ENCODE measurements at regions not wholly inside any gene's neighbourhood (a gene's known extent, or its start where the extent isn't known, plus 50 kb on each side); places are given as distances from the start of the nearest gene placed in this dataset.
"Not testable (repeated sequence)": the region's sequence is repeated elsewhere in the genome, so short reads cannot be mapped to it uniquely, and the experiment has no call there.

DNA sequence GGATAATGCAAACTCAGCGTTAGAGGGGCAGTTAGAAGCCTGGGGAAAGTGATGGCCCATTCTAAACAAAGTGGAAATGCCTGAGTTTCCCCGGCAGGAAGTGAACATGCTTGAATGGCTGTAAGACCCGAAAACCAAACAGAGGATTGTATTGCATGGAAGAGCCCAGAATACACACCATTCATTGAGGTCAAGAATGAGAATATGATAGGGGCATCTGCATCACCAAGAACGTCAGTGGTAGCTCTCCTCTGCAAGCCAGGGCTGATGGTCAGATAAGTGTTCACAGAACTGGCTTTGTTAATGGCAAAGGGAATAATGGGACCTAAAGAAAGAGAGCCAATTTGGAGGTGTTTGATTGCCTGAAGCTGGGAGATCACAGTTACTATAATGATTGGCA lies 663.4 kb downstream of the KHDRBS2 start:
- H3K4me1 Mint-ChIP-seq: peaks cover 4% of the 10 kb centered on the region
- H3K36me3 Mint-ChIP-seq (ENCODE audit: low read depth): no peaks in the 10 kb centered on the region
- no peak overlapping the region for H3K4me3 Mint-ChIP-seq

DNA sequence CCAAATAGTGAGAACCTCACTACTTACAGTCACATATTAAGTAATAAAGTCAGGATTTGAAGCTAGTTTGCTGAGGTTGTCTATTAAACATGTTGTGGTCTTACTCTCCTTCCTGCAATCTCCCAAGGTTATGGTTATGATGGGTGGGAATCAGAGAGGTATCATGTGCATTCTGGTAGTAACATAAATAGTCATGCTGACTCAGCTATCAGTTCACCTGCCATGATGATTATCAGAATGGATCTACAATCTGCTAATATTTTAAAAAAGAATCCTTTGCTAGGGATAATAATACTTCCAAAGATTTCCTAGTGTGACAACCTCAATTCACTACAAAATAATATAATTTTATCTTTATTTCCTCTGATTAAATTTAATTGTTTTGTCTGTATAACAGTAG lies 671.9 kb downstream of the KHDRBS2 start:
- no peak overlapping the region for H3K27ac Mint-ChIP-seq
- H3K36me3 Mint-ChIP-seq (ENCODE audit: low read depth): no peaks in the 10 kb centered on the region
- no peaks in the 10 kb centered on the region for H3K9me3 Mint-ChIP-seq
- H3K27me3 Mint-ChIP-seq (ENCODE audit: low read depth): no peaks in the 10 kb centered on the region
- H3K4me3 Mint-ChIP-seq: no peak overlapping the region
- TF ChIP-seq, protein P1, sequence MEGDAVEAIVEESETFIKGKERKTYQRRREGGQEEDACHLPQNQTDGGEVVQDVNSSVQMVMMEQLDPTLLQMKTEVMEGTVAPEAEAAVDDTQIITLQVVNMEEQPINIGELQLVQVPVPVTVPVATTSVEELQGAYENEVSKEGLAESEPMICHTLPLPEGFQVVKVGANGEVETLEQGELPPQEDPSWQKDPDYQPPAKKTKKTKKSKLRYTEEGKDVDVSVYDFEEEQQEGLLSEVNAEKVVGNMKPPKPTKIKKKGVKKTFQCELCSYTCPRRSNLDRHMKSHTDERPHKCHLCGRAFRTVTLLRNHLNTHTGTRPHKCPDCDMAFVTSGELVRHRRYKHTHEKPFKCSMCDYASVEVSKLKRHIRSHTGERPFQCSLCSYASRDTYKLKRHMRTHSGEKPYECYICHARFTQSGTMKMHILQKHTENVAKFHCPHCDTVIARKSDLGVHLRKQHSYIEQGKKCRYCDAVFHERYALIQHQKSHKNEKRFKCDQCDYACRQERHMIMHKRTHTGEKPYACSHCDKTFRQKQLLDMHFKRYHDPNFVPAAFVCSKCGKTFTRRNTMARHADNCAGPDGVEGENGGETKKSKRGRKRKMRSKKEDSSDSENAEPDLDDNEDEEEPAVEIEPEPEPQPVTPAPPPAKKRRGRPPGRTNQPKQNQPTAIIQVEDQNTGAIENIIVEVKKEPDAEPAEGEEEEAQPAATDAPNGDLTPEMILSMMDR (IDR thresholded peaks at IDR 0.05; ENCODE audit: unreplicated experiment in 3 of 3): no peak
- H3K4me1 Mint-ChIP-seq: no peaks in the 10 kb centered on the region

More for the DNA sequence above, 663.4 kb downstream of the KHDRBS2 start:
- Mint-ChIP-seq H3K27me3 (ENCODE audit: low read depth) (no peaks in the 10 kb centered on the region), H3K27ac (no peak overlapping the region), H3K9me3 (no peaks in the 10 kb centered on the region)
- TF ChIP-seq, protein P1 (IDR thresholded peaks at IDR 0.05; ENCODE audit: unreplicated experiment in 3 of 3): no peak

DNA sequence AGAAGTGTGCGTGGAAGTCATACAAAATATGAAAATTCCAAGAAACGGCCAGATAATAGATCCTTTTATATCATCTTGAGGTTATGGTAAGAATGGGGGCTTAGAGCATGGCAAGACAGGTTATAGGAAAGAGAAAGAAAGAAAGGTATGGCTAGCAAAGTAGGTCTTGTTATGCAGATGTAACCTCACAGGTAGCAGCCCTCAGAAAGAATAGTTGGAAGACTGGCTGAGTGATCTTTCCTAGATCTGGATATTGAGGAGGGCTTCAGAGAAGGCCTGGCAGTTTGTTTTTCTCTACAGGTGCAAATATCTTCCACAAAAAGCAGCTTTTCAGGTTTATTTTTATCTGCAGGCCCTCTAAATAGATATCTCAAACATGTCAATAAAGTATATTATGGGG lies 679.5 kb downstream of the KHDRBS2 start:
- H3K4me1 Mint-ChIP-seq: no peaks in the 10 kb centered on the region
- no peak overlapping the region for H3K4me3 Mint-ChIP-seq
- peaks cover 7% of the 10 kb centered on the region for H3K9me3 Mint-ChIP-seq
- peaks cover 3% of the 10 kb centered on the region for H3K27me3 Mint-ChIP-seq (ENCODE audit: low read depth)
- H3K27ac Mint-ChIP-seq: no peak overlapping the region
- TF ChIP-seq, protein P1 (IDR thresholded peaks at IDR 0.05; ENCODE audit: unreplicated experiment in 3 of 3): no peak
- H3K36me3 Mint-ChIP-seq (ENCODE audit: low read depth): no peaks in the 10 kb centered on the region

- not testable (repeated sequence) for H3K4me1 Mint-ChIP-seq; H3K9me3 Mint-ChIP-seq; H3K27me3 Mint-ChIP-seq (ENCODE audit: low read depth); H3K36me3 Mint-ChIP-seq (ENCODE audit: low read depth); H3K27ac Mint-ChIP-seq; H3K4me3 Mint-ChIP-seq
Observed at GRCh38 chr6:61605851-61606250, 680.2 kb downstream of the KHDRBS2 start.

DNA sequence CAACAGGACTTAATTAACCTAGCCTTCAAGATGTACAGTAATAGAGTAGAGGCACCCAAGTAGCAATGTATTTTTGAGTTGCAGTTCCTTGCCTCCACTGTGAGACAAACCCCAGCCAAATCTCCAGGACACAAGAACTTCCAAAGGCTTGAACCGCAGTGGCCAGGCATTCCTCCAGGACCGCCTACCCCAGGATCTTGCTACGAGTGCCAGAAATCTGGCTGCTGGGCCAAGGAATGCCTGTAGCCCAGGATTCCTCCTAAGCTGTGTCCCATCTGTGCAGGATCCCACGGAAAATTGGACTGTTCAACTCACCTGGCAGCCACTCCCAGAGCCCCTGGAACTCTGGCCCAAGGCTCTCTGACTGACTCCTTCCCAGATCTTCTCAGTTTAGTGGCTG lies 683.9 kb downstream of the KHDRBS2 start:
- not testable (repeated sequence) for H3K36me3 Mint-ChIP-seq (ENCODE audit: low read depth); H3K4me1 Mint-ChIP-seq; H3K27ac Mint-ChIP-seq; H3K27me3 Mint-ChIP-seq (ENCODE audit: low read depth); H3K9me3 Mint-ChIP-seq; H3K4me3 Mint-ChIP-seq

DNA sequence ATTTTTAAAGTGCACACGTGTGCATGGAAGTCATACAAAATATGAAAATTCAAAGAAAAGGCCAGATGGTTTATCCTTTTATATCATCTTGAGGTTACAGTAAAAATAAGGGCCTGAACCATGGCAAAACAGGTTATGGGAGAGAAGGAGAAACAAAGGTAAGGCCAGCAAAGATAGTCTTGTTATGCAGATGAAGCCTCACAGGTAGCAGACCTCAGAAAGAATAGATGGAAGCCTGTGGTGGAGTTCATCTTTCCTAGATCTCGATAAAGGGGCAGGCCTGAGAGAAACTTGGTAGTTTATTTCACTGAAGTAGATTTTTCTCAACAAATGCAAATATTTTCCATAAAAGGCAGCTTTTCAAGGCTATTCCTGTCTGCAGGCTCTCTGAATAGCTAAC lies 693.8 kb downstream of the KHDRBS2 start:
- Mint-ChIP-seq H3K27me3 (ENCODE audit: low read depth) (no peaks in the 10 kb centered on the region), H3K27ac (no peak overlapping the region), H3K36me3 (ENCODE audit: low read depth) (no peaks in the 10 kb centered on the region), H3K4me1 (peaks cover 5% of the 10 kb centered on the region), H3K4me3 (no peak overlapping the region), H3K9me3 (no peaks in the 10 kb centered on the region)
- TF ChIP-seq, protein P1 (IDR thresholded peaks at IDR 0.05; ENCODE audit: unreplicated experiment in 3 of 3): no peak

- Mint-ChIP-seq H3K4me3 (no peak overlapping the region), H3K27ac (peak overlapping the region in 1 of 3 experiments; percentile 34), H3K9me3 (no peaks in the 10 kb centered on the region), H3K4me1 (peaks cover 5% of the 10 kb centered on the region), H3K27me3 (ENCODE audit: low read depth) (no peaks in the 10 kb centered on the region), H3K36me3 (ENCODE audit: low read depth) (no peaks in the 10 kb centered on the region)
- TF ChIP-seq, protein P1 (IDR thresholded peaks at IDR 0.05; ENCODE audit: unreplicated experiment in 3 of 3): no peak
Observed at GRCh38 chr6:61586934-61587537, 699.0 kb downstream of the KHDRBS2 start.
